GM21528 (cell line): ENCODE measurements at regions not wholly inside any gene's neighbourhood (a gene's known extent, or its start where the extent isn't known, plus 50 kb on each side); places are given as distances from the start of the nearest gene placed in this dataset.
"Not testable (repeated sequence)": the region's sequence is repeated elsewhere in the genome, so short reads cannot be mapped to it uniquely, and the experiment has no call there.

Experiments
- ATAC-seq: cut with Tn5 transposase; IDR thresholded peaks from one replicate; pipeline ENCODE4 v1.9.1; 2021; ENCODE audit warnings: mild to moderate bottlenecking, moderate library complexity; ENCODE audit not compliant: unreplicated experiment, low FRiP score

GRCh38 chr6:43925636-43926139 is 155.7 kb downstream of the VEGFA start:
- not testable (repeated sequence) for ATAC-seq

GRCh38 chr6:43924222-43924702 is 154.3 kb downstream of the VEGFA start:
- no peak for ATAC-seq

GRCh38 chr6:43923376-43924221 is 153.6 kb downstream of the VEGFA start:
- no peak for ATAC-seq

- no peak for ATAC-seq
These were observed 152.7 kb downstream of the VEGFA start for GRCh38 chr6:43922426-43923375.

GRCh38 chr6:43921548-43922425 is 151.8 kb downstream of the VEGFA start:
- no peak for ATAC-seq

GRCh38 chr6:43921039-43921438 is 151.0 kb downstream of the VEGFA start:
- ATAC-seq, result no peak

GRCh38 chr6:43919774-43920173 is 149.8 kb downstream of the VEGFA start:
- no peak for ATAC-seq

- ATAC-seq, result no peak
These were observed 147.9 kb downstream of the VEGFA start for GRCh38 chr6:43917878-43918382.

- no peak for ATAC-seq
These were observed 147.2 kb downstream of the VEGFA start for GRCh38 chr6:43916924-43917877.

- ATAC-seq, result no peak
These were observed 146.2 kb downstream of the VEGFA start for GRCh38 chr6:43915986-43916923.

- no peak for ATAC-seq
These were observed 145.3 kb downstream of the VEGFA start for GRCh38 chr6:43915208-43915869.

- no peak for ATAC-seq
These were observed 144.5 kb downstream of the VEGFA start for GRCh38 chr6:43914272-43915147.

- no peak for ATAC-seq
These were observed 143.6 kb downstream of the VEGFA start for GRCh38 chr6:43913375-43914271.

- no peak for ATAC-seq
These were observed 142.8 kb downstream of the VEGFA start for GRCh38 chr6:43912598-43913371.
